ENCODE measurements at regions not wholly inside any gene's neighbourhood (a gene's known extent, or its start where the extent isn't known, plus 50 kb on each side); places are given as distances from the start of the nearest gene placed in this dataset.
"Not testable (repeated sequence)": the region's sequence is repeated elsewhere in the genome, so short reads cannot be mapped to it uniquely, and the experiment has no call there.

- no peak for DNase-seq (ENCODE audit: extremely low read depth, insufficient read length)
- no peak overlapping the region for H3K4me3 ChIP-seq (replicated peaks; ENCODE audit: low read depth, low read length)
- H3K36me3 ChIP-seq (ENCODE audit: control insufficient read depth, insufficient read depth, low read length): no peaks in the 10 kb centered on the region
- no peaks in the 10 kb centered on the region for H3K27me3 ChIP-seq (replicated peaks; ENCODE audit: control insufficient read depth, insufficient read depth, low read length)
- TF ChIP-seq, protein P1, sequence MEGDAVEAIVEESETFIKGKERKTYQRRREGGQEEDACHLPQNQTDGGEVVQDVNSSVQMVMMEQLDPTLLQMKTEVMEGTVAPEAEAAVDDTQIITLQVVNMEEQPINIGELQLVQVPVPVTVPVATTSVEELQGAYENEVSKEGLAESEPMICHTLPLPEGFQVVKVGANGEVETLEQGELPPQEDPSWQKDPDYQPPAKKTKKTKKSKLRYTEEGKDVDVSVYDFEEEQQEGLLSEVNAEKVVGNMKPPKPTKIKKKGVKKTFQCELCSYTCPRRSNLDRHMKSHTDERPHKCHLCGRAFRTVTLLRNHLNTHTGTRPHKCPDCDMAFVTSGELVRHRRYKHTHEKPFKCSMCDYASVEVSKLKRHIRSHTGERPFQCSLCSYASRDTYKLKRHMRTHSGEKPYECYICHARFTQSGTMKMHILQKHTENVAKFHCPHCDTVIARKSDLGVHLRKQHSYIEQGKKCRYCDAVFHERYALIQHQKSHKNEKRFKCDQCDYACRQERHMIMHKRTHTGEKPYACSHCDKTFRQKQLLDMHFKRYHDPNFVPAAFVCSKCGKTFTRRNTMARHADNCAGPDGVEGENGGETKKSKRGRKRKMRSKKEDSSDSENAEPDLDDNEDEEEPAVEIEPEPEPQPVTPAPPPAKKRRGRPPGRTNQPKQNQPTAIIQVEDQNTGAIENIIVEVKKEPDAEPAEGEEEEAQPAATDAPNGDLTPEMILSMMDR (IDR thresholded peaks at IDR 0.05; ENCODE audit: insufficient read depth, low read length, poor library complexity, severe bottlenecking): no peak
Observed at GRCh38 chr16:79379095-79379494, 221.4 kb downstream of the MAF start.

- H3K4me3 ChIP-seq (replicated peaks; ENCODE audit: low read depth, low read length); H3K27me3 ChIP-seq (replicated peaks; ENCODE audit: control insufficient read depth, insufficient read depth, low read length); H3K36me3 ChIP-seq (ENCODE audit: control insufficient read depth, insufficient read depth, low read length); DNase-seq (ENCODE audit: extremely low read depth, insufficient read length): not testable (repeated sequence)
Observed at GRCh38 chr16:79377082-79377481, 223.5 kb downstream of the MAF start.

DNA sequence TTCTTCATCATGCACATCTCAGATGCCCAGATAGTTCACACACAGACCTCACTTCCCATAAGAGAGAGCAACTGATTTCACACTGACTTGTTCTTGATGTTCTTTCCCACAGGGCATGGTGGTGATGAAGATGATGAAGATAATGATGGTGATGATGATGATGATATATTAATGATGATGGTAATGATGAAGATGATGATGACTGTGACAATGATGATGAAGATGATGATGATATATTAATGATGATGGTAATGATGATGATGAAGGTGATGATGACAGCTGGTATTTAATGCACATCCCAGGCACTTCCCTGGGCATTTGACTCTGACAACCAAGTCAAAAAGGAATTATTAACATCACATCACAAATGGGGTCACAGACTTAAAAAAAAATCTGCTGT, 225.2 kb downstream of the MAF start:
- no peaks in the 10 kb centered on the region for H3K36me3 ChIP-seq (ENCODE audit: control insufficient read depth, insufficient read depth, low read length)
- no peak for DNase-seq (ENCODE audit: extremely low read depth, insufficient read length)
- TF ChIP-seq, protein P1 (IDR thresholded peaks at IDR 0.05; ENCODE audit: insufficient read depth, low read length, poor library complexity, severe bottlenecking): no peak
- H3K4me3 ChIP-seq (replicated peaks; ENCODE audit: low read depth, low read length): no peak overlapping the region
- H3K27me3 ChIP-seq (replicated peaks; ENCODE audit: control insufficient read depth, insufficient read depth, low read length): no peaks in the 10 kb centered on the region

- Histone ChIP-seq H3K27me3 (replicated peaks; ENCODE audit: control insufficient read depth, insufficient read depth, low read length) (no peaks in the 10 kb centered on the region), H3K36me3 (ENCODE audit: control insufficient read depth, insufficient read depth, low read length) (no peaks in the 10 kb centered on the region), H3K4me3 (replicated peaks; ENCODE audit: low read depth, low read length) (no peak overlapping the region)
- TF ChIP-seq, protein P1 (IDR thresholded peaks at IDR 0.05; ENCODE audit: insufficient read depth, low read length, poor library complexity, severe bottlenecking): no peak
- DNase-seq (ENCODE audit: extremely low read depth, insufficient read length): no peak
Observed at GRCh38 chr16:79372503-79373184, 227.9 kb downstream of the MAF start.

DNA sequence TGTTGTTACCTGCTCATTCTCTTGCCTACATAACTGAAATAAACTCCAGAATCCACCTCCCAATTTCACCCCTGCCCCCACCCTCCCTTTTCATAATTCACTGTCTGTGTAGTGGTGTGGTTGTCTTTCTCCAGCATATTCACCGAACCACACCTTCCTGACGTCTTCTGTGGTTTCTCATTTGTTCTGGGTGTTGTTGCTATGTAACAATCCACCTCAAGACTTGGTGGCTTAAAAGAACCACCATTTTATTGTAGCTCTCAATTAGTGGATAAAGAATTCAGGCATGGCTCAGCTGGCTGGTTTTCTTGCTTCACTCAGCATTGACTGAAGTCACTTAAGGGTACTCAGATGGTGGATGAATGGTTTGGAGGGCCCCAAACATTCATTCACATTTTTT, 229.8 kb downstream of the MAF start:
- Histone ChIP-seq H3K27me3 (replicated peaks; ENCODE audit: control insufficient read depth, insufficient read depth, low read length) (no peaks in the 10 kb centered on the region), H3K4me3 (replicated peaks; ENCODE audit: low read depth, low read length) (no peak overlapping the region), H3K36me3 (ENCODE audit: control insufficient read depth, insufficient read depth, low read length) (no peaks in the 10 kb centered on the region)
- TF ChIP-seq, protein P1 (IDR thresholded peaks at IDR 0.05; ENCODE audit: insufficient read depth, low read length, poor library complexity, severe bottlenecking): no peak
- no peak for DNase-seq (ENCODE audit: extremely low read depth, insufficient read length)

DNA sequence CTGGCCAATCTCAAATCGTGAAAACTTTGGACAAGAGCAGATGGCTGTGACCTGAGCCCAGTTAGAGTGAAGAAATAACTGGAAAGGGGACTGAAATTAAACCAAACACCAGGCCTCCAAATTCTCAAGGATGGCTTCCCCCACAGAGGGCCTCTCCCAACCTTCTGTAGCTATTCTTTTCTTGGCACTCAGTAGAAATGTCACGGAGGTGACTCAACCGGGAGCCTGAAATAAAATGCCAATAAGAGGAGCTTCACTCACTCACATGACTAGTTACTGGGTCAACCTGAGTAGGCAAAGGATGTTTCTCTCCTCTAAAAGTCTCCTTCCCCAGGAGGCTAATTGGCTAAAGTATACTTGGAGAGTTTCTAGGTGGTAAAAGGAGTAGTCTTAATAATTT, 230.7 kb downstream of the MAF start:
- no peak for DNase-seq (ENCODE audit: extremely low read depth, insufficient read length)
- Histone ChIP-seq H3K4me3 (replicated peaks; ENCODE audit: low read depth, low read length) (no peak overlapping the region), H3K27me3 (replicated peaks; ENCODE audit: control insufficient read depth, insufficient read depth, low read length) (no peaks in the 10 kb centered on the region), H3K36me3 (ENCODE audit: control insufficient read depth, insufficient read depth, low read length) (no peaks in the 10 kb centered on the region)
- TF ChIP-seq, protein P1 (IDR thresholded peaks at IDR 0.05; ENCODE audit: insufficient read depth, low read length, poor library complexity, severe bottlenecking): no peak
